Smooth muscle cell (in vitro differentiated cells): ENCODE measurements at regions not wholly inside any gene's neighbourhood (a gene's known extent, or its start where the extent isn't known, plus 50 kb on each side); places are given as distances from the start of the nearest gene placed in this dataset.

Experiments
- DNase-seq: peaks from one replicate; lab custom pipeline; 2025; ENCODE audit not compliant: unreplicated experiment; lab: John Stamatoyannopoulos, UW
- H2AFZ ChIP-seq: fragments of 200-600 bp; sonication (generic); 2 replicates; pipeline ENCODE4 v1.6.0; 2016; ENCODE audit warnings: antibody characterized with exemption, low read depth, mild to moderate bottlenecking
- H3F3A ChIP-seq: fragments of 200-600 bp; sonication (generic); 2 replicates; pipeline ENCODE4 v1.6.0; 2017; ENCODE audit warnings: antibody characterized with exemption, low read depth
- H3K27ac ChIP-seq: fragments of 200-600 bp; sonication (generic); 2 replicates; pipeline ENCODE4 v1.5.1; 2016; ENCODE audit warnings: low read depth, mild to moderate bottlenecking
- H3K27me3 ChIP-seq: fragments of 200-600 bp; sonication (generic); 2 replicates; pipeline ENCODE4 v1.6.1; 2016; ENCODE audit warnings: low read depth, mild to moderate bottlenecking
- H3K36me3 ChIP-seq: fragments of 200-600 bp; sonication (generic); 2 replicates; pipeline ENCODE4 v1.5.1; 2016; ENCODE audit warnings: low read depth
- H3K4me1 ChIP-seq: fragments of 200-600 bp; sonication (generic); 2 replicates; pipeline ENCODE4 v1.5.1; 2016; ENCODE audit warnings: low read depth
- H3K4me2 ChIP-seq: fragments of 200-600 bp; sonication (generic); 2 replicates; pipeline ENCODE4 v1.6.0; 2016; ENCODE audit warnings: mild to moderate bottlenecking
- H3K4me3 ChIP-seq: fragments of 200-600 bp; sonication (generic); 2 replicates; pipeline ENCODE4 v1.5.1; 2016; ENCODE audit warnings: mild to moderate bottlenecking
- H3K79me2 ChIP-seq: fragments of 200-600 bp; sonication (generic); 2 replicates; pipeline ENCODE4 v1.6.0; 2016; ENCODE audit warnings: low read depth, mild to moderate bottlenecking
- H3K9ac ChIP-seq: fragments of 200-600 bp; sonication (generic); 2 replicates; pipeline ENCODE4 v1.6.0; 2016; ENCODE audit warnings: low read depth
- H3K9me3 ChIP-seq: fragments of 200-600 bp; sonication (generic); replicated peaks from 2 replicates; pipeline ENCODE4 v1.5.1; 2016; ENCODE audit warnings: low read depth
- H4K20me1 ChIP-seq: fragments of 200-600 bp; sonication (generic); 2 replicates; pipeline ENCODE4 v1.6.0; 2016; ENCODE audit warnings: low read depth
- WGBS: methylation state at CpG from one replicate; pipeline ENCODE4 v1.1.7; 2016; ENCODE audit warnings: low lambda C conversion rate; 5-methylcytosine and 5-hydroxymethylcytosine counted together
- TF ChIP-seq, protein P1 (sequence below): fragments of 200-600 bp; sonication (generic); IDR thresholded peaks from 2 replicates; pipeline ENCODE4 v1.5.1; 2017; ENCODE audit warnings: borderline replicate concordance, mild to moderate bottlenecking, antibody characterized with exemption; ENCODE audit not compliant: insufficient read depth, poor library complexity, severe bottlenecking

- 47% methylated on average over 14 of the region's 14 CpGs for WGBS
- H2AFZ ChIP-seq, result no peak overlapping the region
- no peaks in the 10 kb centered on the region for H3K79me2 ChIP-seq
- H3K9ac ChIP-seq, result no peak overlapping the region
- H3K27me3 ChIP-seq, result no peaks in the 10 kb centered on the region
- TF ChIP-seq, protein P1, sequence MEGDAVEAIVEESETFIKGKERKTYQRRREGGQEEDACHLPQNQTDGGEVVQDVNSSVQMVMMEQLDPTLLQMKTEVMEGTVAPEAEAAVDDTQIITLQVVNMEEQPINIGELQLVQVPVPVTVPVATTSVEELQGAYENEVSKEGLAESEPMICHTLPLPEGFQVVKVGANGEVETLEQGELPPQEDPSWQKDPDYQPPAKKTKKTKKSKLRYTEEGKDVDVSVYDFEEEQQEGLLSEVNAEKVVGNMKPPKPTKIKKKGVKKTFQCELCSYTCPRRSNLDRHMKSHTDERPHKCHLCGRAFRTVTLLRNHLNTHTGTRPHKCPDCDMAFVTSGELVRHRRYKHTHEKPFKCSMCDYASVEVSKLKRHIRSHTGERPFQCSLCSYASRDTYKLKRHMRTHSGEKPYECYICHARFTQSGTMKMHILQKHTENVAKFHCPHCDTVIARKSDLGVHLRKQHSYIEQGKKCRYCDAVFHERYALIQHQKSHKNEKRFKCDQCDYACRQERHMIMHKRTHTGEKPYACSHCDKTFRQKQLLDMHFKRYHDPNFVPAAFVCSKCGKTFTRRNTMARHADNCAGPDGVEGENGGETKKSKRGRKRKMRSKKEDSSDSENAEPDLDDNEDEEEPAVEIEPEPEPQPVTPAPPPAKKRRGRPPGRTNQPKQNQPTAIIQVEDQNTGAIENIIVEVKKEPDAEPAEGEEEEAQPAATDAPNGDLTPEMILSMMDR, result no peak
- DNase-seq, result no peak
- peaks cover 31% of the 10 kb centered on the region for H3K4me1 ChIP-seq
- no peaks in the 10 kb centered on the region for H3K9me3 ChIP-seq
- H3K36me3 ChIP-seq, result no peaks in the 10 kb centered on the region
- H4K20me1 ChIP-seq, result no peaks in the 10 kb centered on the region
- H3K4me3 ChIP-seq, result no peak overlapping the region
- H3K27ac ChIP-seq, result no peak overlapping the region
- peaks cover 21% of the 10 kb centered on the region for H3F3A ChIP-seq
- H3K4me2 ChIP-seq, result no peak overlapping the region
These were observed 173.6 kb downstream of the ARHGAP12 start for GRCh38 chr10:31754803-31755624.

- TF ChIP-seq, protein P1, result no peak
- Histone ChIP-seq H3K4me2 (no peak overlapping the region), H2AFZ (no peak overlapping the region), H4K20me1 (no peaks in the 10 kb centered on the region), H3K27me3 (no peaks in the 10 kb centered on the region), H3K36me3 (no peaks in the 10 kb centered on the region), H3K4me1 (peaks cover 32% of the 10 kb centered on the region), H3K79me2 (no peaks in the 10 kb centered on the region), H3K9ac (no peak overlapping the region), H3F3A (peaks cover 17% of the 10 kb centered on the region), H3K27ac (no peak overlapping the region), H3K9me3 (no peaks in the 10 kb centered on the region), H3K4me3 (no peak overlapping the region)
- DNase-seq, result no peak
- WGBS, result 98% methylated on average over 6 of the region's 6 CpGs
These were observed 174.9 kb downstream of the ARHGAP12 start for GRCh38 chr10:31753681-31754080.

GRCh38 chr10:31752170-31752569 is 176.5 kb downstream of the ARHGAP12 start:
- Histone ChIP-seq H3K9me3 (no peaks in the 10 kb centered on the region), H3K27me3 (no peaks in the 10 kb centered on the region), H3K4me1 (peaks cover 17% of the 10 kb centered on the region), H3K36me3 (no peaks in the 10 kb centered on the region), H3K9ac (no peak overlapping the region), H4K20me1 (no peaks in the 10 kb centered on the region), H2AFZ (no peak overlapping the region), H3F3A (peaks cover 3% of the 10 kb centered on the region), H3K79me2 (no peaks in the 10 kb centered on the region), H3K4me2 (no peak overlapping the region), H3K4me3 (no peak overlapping the region), H3K27ac (no peak overlapping the region)
- 94% methylated on average over 1 of the region's 1 CpG for WGBS
- no peak for DNase-seq
- TF ChIP-seq, protein P1, result no peak

GRCh38 chr10:31751738-31752080 is 176.9 kb downstream of the ARHGAP12 start:
- Histone ChIP-seq H4K20me1 (no peaks in the 10 kb centered on the region), H3K27ac (no peak overlapping the region), H3K36me3 (no peaks in the 10 kb centered on the region), H2AFZ (no peak overlapping the region), H3K4me1 (peaks cover 17% of the 10 kb centered on the region), H3K4me2 (no peak overlapping the region), H3K27me3 (no peaks in the 10 kb centered on the region), H3K9me3 (no peaks in the 10 kb centered on the region), H3K4me3 (no peak overlapping the region), H3K9ac (no peak overlapping the region), H3F3A (peaks cover 3% of the 10 kb centered on the region), H3K79me2 (no peaks in the 10 kb centered on the region)
- DNase-seq, result no peak
- TF ChIP-seq, protein P1, result no peak
- whole genome bisulfite sequencing, result 89% methylated on average over 9 of the region's 9 CpGs
